GM10266 (cell line): ENCODE measurements at regions not wholly inside any gene's neighbourhood (a gene's known extent, or its start where the extent isn't known, plus 50 kb on each side); places are given as distances from the start of the nearest gene placed in this dataset.
"Not testable (repeated sequence)": the region's sequence is repeated elsewhere in the genome, so short reads cannot be mapped to it uniquely, and the experiment has no call there.

Experiments used
- DNase-seq: peaks from one replicate; pipeline ENCODE4 v3.0.0; 2012; ENCODE audit errors: extremely low spot score
- CTCF ChIP-seq: IDR thresholded peaks from 2 replicates; pipeline ENCODE4 v1.5.1; 2012; ENCODE audit warnings: mild to moderate bottlenecking, low read depth; ENCODE audit not compliant: control insufficient read depth, insufficient read depth; ENCODE audit errors: missing control alignments

GRCh38 chr1:120544434-120544833 is 129.6 kb downstream of the NBPF8 start:
- TF ChIP-seq CTCF: peak; percentile 57
- DNase-seq: not testable (repeated sequence)

DNA sequence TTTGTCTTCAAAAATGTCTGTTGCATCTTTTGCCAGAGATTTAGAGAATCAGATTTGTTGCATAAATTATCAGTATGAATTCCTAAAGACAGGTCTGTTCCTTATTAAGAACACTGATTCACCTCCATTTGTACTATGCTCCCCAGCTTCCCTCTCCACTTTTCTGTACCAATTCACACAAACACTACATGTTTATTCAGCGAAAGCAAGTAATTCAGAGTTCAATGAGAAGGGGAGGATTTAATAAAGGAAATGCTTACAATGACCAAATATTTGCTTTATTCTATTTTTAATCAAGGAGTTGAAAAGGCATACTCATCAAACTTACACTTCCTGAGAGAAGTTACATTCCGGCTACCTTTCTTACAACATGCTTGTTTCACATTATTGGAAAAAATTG is 135.5 kb downstream of the NBPF8 start:
- DNase-seq: not testable (repeated sequence)

- DNase-seq: not testable (repeated sequence)
These were observed 137.4 kb downstream of the NBPF8 start for GRCh38 chr1:120552190-120552589.

GRCh38 chr1:120557605-120558302 is 142.9 kb downstream of the NBPF8 start:
- peak; percentile 2 for DNase-seq

DNA sequence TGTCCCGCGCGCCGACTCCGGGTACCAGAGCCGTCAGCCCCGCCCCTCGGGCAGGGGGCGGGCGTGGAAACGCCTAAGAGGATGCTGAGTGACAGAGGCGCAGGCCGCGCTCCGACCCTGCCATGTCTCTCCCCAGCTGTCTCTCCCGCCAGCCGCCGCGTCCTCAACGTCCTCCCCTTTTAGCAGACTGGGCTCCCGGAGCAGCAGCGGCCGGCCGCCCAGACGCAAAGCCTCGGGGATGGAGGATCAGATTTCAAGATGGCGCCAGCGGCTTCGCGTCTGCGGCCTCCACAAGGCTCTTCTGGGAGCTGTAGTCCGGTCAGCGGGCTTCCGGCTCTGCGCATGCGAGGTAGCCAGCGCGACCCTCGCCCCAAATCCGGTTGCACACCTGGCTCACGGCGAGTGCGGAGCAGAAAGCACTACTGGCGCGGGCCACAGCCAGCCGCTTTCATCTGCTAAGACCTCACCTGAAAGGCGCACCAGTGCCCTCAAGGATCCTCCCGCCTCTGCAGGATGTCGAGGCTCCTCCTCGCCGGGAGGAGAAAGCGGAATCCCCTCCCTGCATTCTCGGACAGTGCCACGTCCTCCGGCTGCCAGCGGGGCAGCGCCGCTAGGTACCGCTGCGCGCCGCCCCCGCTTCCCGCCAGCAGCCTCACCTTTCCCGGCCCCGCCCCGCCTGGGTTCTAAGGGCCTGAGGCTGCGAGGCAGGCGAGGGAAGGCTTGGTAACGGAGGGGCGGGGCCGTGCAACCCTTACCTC is 143.6 kb downstream of the NBPF8 start:
- DNase-seq: not testable (repeated sequence)

GRCh38 chr1:120561767-120562166 is 146.9 kb downstream of the NBPF8 start:
- not testable (repeated sequence) for DNase-seq

GRCh38 chr1:120565396-120565795 is 150.6 kb downstream of the NBPF8 start:
- not testable (repeated sequence) for DNase-seq

- not testable (repeated sequence) for DNase-seq
These were observed 152.8 kb downstream of the NBPF8 start for GRCh38 chr1:120567620-120568019.

- not testable (repeated sequence) for DNase-seq
These were observed 148.5 kb upstream of the NBPF26 start for GRCh38 chr1:120575201-120575600.

GRCh38 chr1:120582135-120582534 is 141.6 kb upstream of the NBPF26 start:
- DNase-seq: not testable (repeated sequence)

DNA sequence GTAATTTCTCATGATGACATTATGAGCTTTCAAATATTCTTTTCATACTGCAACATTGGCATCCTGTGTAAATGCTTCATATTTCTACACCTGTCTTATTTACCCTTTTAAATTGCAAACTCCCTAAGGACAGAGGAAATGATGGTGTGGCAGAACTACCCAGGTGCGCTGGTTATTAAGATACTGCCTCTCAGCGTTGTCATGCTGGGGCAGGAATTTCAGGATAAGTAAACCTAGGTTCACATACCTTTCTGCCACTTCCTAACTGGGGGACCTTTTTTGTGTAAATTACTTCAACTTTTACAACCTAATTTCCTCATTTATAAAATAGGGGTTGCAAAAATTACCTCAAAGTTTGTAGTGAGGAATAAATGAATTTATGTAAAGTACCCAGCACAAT is 137.7 kb upstream of the NBPF26 start:
- DNase-seq: not testable (repeated sequence)

GRCh38 chr1:120588811-120589210 is 134.9 kb upstream of the NBPF26 start:
- not testable (repeated sequence) for DNase-seq

- not testable (repeated sequence) for DNase-seq
These were observed 132.0 kb upstream of the NBPF26 start for GRCh38 chr1:120591774-120592173.

DNA sequence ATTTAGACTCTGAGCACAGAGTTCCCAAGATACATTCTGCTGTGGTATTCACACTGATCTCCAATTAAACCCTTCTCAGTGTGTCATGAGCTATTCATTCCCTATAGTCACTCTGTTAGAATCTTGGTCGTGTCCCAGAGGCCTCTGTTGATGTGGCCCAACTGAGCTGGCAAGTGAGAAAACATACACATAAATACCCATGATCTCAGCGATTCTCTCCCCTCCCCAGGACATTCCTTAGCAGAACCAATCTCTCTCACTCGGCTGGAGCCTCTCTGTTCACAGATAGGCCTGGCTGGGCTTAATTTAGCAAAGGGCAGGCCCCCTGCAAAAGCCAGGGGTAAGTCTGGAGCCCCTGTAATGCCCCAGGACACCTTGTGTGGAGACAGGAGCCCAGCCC is 130.8 kb upstream of the NBPF26 start:
- not testable (repeated sequence) for DNase-seq

DNA sequence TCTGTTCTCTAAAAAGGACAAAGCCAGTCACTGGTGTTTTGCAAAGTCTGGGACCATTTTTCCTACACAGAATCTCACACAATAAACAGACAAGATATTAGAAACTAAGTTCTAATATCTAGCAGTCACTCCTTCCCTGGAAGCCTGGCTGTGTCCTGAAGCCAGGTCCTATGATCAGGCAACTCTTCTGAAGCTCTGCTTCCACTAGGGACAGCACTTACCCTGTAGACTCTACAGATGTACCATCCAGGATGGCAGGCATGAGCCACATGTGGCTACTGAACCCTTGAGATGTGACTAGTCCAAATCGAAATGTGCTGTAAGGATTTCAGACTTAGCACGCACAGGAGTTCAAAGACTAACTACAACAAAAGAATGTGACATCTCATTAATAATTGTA is 130.1 kb upstream of the NBPF26 start:
- not testable (repeated sequence) for DNase-seq

DNA sequence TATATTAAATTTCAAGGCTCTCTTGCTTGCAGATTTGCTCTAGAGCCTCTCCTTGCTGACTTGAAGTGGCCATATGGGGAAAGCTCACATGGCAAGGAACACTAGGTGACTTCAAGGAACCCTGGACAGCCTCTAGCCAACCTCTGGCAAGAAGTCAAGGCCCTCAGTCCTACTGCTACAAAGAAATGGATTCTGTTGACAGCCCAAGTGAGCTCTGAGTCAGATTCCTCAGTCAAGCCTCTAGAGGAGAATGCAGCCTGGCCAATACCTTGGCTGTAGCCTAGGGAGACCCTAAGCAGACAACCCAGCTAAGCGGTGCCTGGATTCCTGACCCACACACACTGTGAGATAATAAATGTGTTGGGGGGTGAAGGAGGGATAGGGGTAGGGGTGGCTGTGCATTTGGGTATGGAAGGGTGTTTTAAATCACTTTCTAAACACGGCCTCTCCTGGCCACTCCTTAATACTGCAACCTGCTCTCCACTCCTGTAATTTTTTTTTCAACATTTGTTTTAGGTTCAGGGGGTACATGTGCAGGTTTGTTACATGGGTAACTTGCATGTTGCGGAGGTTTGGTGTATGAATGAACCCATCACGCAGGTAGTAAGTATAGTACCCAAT is 125.3 kb upstream of the NBPF26 start:
- not testable (repeated sequence) for DNase-seq

DNA sequence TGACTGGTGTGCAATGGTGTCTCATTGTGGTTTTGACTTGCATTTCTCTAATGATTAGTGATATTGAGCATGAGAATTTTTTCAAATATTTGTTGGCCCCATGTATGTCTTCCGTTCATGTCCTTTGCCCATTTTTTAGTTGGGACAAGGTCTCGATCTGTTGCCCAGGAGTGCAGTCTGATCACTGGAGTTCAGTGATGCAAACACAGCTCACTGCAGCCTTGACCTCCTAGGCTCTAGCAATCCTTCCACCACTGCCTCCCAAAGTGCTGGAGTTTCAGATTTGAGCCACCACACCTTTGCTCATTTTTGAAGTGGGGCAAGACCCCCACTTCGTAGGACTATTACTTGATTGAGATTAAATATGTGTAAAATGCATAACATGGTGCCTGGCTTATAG is 124.2 kb upstream of the NBPF26 start:
- DNase-seq: not testable (repeated sequence)

DNA sequence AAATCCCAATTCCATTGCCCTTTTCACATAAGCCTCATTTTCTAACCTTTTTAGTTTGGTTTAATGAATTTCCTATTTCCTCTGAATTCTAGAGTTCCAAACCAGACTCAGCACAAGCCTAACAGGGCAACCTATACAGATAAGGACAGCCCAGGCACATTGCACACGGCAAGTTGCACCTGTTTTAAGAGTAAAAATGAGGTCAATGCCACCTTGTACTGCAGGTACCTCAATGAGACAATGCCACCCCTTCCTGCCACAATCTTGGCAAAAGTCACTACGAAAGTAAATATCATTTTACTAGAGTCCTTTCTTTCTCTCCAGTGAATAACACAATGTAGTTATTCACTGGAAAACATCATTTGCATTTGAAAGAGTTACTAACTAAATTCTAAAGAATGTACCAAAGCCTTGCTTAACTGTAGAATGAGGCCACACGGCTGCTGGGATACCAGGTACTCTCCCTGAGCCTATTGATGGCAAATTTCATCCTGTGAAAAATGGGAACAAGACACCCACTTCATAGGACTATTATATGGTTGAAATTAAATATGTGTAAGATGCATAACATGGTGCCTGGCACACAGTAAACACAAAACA is 123.2 kb upstream of the NBPF26 start:
- not testable (repeated sequence) for DNase-seq

DNA sequence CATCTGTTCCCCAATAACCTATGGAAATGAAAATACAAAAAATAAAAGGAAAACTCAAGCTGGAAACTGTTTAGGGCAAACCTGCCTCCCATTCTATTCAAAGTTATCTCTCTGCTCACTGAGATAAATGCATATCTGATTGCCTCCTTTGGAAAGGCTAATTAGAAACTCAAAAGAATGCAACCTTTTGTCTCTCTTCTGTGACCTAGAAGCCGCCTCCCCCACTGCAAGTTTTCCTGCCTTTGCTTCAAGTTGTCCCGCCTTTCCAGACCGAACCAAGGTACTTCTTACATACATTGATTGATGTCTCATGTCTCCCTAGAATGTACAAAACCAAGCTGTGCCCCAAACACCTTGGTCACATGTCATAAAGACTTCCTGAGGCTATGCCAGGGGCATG is 115.9 kb upstream of the NBPF26 start:
- DNase-seq: not testable (repeated sequence)

GRCh38 chr1:120608314-120609014 is 115.3 kb upstream of the NBPF26 start:
- not testable (repeated sequence) for DNase-seq
